CD14-positive monocyte (primary cell): ENCODE measurements at regions not wholly inside any gene's neighbourhood (a gene's known extent, or its start where the extent isn't known, plus 50 kb on each side); places are given as distances from the start of the nearest gene placed in this dataset.

Experiments used
- DNase-seq, 3 donors: peaks; one replicate each; pipeline ENCODE4 v3.0.0-alpha.2; 2011 to 2022
- H2AFZ ChIP-seq: 2 replicates; pipeline ENCODE4 v1.6.0; 2012; ENCODE audit warnings: mild to moderate bottlenecking, low read depth, low read length, inconsistent platforms; ENCODE audit not compliant: insufficient read depth, poor library complexity, severe bottlenecking
- H3K27ac ChIP-seq, 2 donors: 1 replicate in 1 of 2; 2 replicates in 1 of 2; pipeline ENCODE4 v1.5.1; 2012 to 2013; ENCODE audit warnings: low read length in 2 of 2, control low read depth in 1 of 2, inconsistent platforms in 1 of 2, low read depth in 1 of 2, mild to moderate bottlenecking in 1 of 2
- H3K27me3 ChIP-seq, 2 donors: one replicate each; pipeline versions ENCODE4 v1.6.0 to v1.6.1; 2011 to 2013; ENCODE audit warnings: low read length in 2 of 2; ENCODE audit not compliant: control insufficient read depth in 2 of 2, insufficient read depth in 2 of 2
- H3K36me3 ChIP-seq, 2 donors: replicated peaks in 1 of 2; 1 replicate in 1 of 2; 2 replicates in 1 of 2; pipeline versions ENCODE4 v1.5.1 to v1.6.1; 2012 to 2013; ENCODE audit warnings: low read length in 2 of 2, control low read depth in 1 of 2, inconsistent platforms in 1 of 2, mild to moderate bottlenecking in 1 of 2; ENCODE audit not compliant: insufficient read depth in 2 of 2, control insufficient read depth in 1 of 2
- H3K4me1 ChIP-seq, 2 donors: 1 replicate in 1 of 2; 2 replicates in 1 of 2; pipeline versions ENCODE4 v1.5.1 to v1.6.1; 2012 to 2013; ENCODE audit warnings: low read length in 2 of 2, control low read depth in 1 of 2, inconsistent platforms in 1 of 2, mild to moderate bottlenecking in 1 of 2, moderate library complexity in 1 of 2; ENCODE audit not compliant: insufficient read depth in 2 of 2, control insufficient read depth in 1 of 2
- H3K4me2 ChIP-seq: replicated peaks from 2 replicates; pipeline ENCODE3; 2012; ENCODE audit warnings: low read length, moderate library complexity, mild to moderate bottlenecking; ENCODE audit not compliant: poor library complexity, severe bottlenecking; ENCODE audit errors: extremely low read depth
- H3K4me3 ChIP-seq, 3 experiments: fragments of 200-600 bp in 1 of 3; sonication (generic) in 1 of 3; replicated peaks in 1 of 3; 1 replicate in 2 of 3; 2 replicates in 1 of 3; pipeline ENCODE4 v1.5.1; 2011 to 2013; ENCODE audit warnings: low read length in 3 of 3, mild to moderate bottlenecking in 3 of 3, control low read depth in 2 of 3, low read depth in 2 of 3, inconsistent platforms in 1 of 3, moderate library complexity in 1 of 3
- H3K79me2 ChIP-seq: 2 replicates; pipeline ENCODE4 v1.6.0; 2012; ENCODE audit warnings: mild to moderate bottlenecking, control low read depth, inconsistent platforms, low read length, moderate library complexity; ENCODE audit not compliant: insufficient read depth
- H3K9ac ChIP-seq: 2 replicates; pipeline ENCODE4 v1.6.0; 2017; ENCODE audit warnings: low read length, mild to moderate bottlenecking; ENCODE audit not compliant: insufficient read depth, poor library complexity, severe bottlenecking
- H3K9me3 ChIP-seq, 2 donors: replicated peaks in 1 of 2; 1 replicate in 1 of 2; 2 replicates in 1 of 2; pipeline versions ENCODE4 v1.5.1 to v1.6.1; 2012 to 2013; ENCODE audit warnings: low read length in 2 of 2, control low read depth in 1 of 2; ENCODE audit not compliant: control insufficient read depth in 1 of 2, insufficient read depth in 1 of 2
- H4K20me1 ChIP-seq: 2 replicates; pipeline ENCODE4 v1.6.0; 2012; ENCODE audit warnings: mild to moderate bottlenecking, low read length, control low read depth, moderate library complexity; ENCODE audit not compliant: insufficient read depth
- H3K27ac Mint-ChIP-seq, 7 donors: one replicate each; pipeline ENCODE4 v1.8.0; 2020; ENCODE audit warnings: mild to moderate bottlenecking in 7 of 7, mixed read lengths in 7 of 7, moderate library complexity in 6 of 7, inconsistent platforms in 2 of 7
- H3K27me3 Mint-ChIP-seq, 3 donors: one replicate each; pipeline ENCODE4 v1.8.0; 2021 to 2022; ENCODE audit warnings: low read depth in 3 of 3, mild to moderate bottlenecking in 3 of 3, mixed read lengths in 3 of 3, moderate library complexity in 3 of 3, inconsistent platforms in 1 of 3
- H3K36me3 Mint-ChIP-seq, 2 donors: one replicate each; pipeline ENCODE4 v1.8.0; 2020; ENCODE audit warnings: mixed read lengths in 2 of 2, inconsistent platforms in 1 of 2, mild to moderate bottlenecking in 1 of 2
- H3K4me1 Mint-ChIP-seq: one replicate; pipeline ENCODE4 v1.8.0; 2020; ENCODE audit warnings: mild to moderate bottlenecking, mixed read lengths
- H3K4me3 Mint-ChIP-seq, 2 donors: one replicate each; pipeline ENCODE4 v1.8.0; 2020; ENCODE audit warnings: mild to moderate bottlenecking in 2 of 2, mixed read lengths in 2 of 2, moderate library complexity in 1 of 2
- H3K9me3 Mint-ChIP-seq, 7 donors: one replicate each; pipeline ENCODE4 v1.8.0; 2020 to 2022; ENCODE audit warnings: mixed read lengths in 7 of 7, mild to moderate bottlenecking in 6 of 7, moderate library complexity in 6 of 7, inconsistent platforms in 2 of 7
- CTCF ChIP-seq: fragments of 200-600 bp; IDR thresholded peaks from one replicate; pipeline ENCODE4 v1.8.0; 2022; ENCODE audit warnings: antibody characterized with exemption, mild to moderate bottlenecking
- WGBS: methylation state at CpG from one replicate; pipeline ENCODE4 v1.1.5; 2013; ENCODE audit warnings: missing lambda C conversion rate; ENCODE audit not compliant: insufficient coverage; 5-methylcytosine and 5-hydroxymethylcytosine counted together
- intact Hi-C, 2 donors: fragments of 100-400 bp; cut with micrococcal nuclease; formaldehyde crosslinking; loops; one replicate each; pipeline versions ENCODE4 v1.15.0 to v1.15.1; 2023

- intact Hi-C loops = no loop called here
- H3K36me3 Mint-ChIP-seq = peaks cover 61 to 62% of the 10 kb centered on the region in 2 donors
- no peak overlapping the region for H2AFZ ChIP-seq
Measured at GRCh38 chr14:71739273-71739990, 192.8 kb upstream of the RGS6 start.

GRCh38 chr14:71741241-71741640, 191.0 kb upstream of the RGS6 start:
- no peak overlapping the region for H3K4me2 ChIP-seq
- H3K27me3 Mint-ChIP-seq = peaks cover 0 to 5% (median 1%) of the 10 kb centered on the region in 3 donors
- no peaks in the 10 kb centered on the region for H3K4me1 Mint-ChIP-seq
- no peak overlapping the region for H2AFZ ChIP-seq
- no peak for TF ChIP-seq CTCF
- H3K36me3 Mint-ChIP-seq = peaks cover 43% of the 10 kb centered on the region in 2 donors
- H3K4me3 Mint-ChIP-seq = no peak overlapping the region
- H3K79me2 ChIP-seq = no peaks in the 10 kb centered on the region
- intact Hi-C loops = no loop called here
- WGBS = no CpG with 5 or more reads among the region's 5 CpGs
- H3K9me3 Mint-ChIP-seq = peaks cover 0 to under 1% (median 0%) of the 10 kb centered on the region in 7 donors
- H3K4me3 ChIP-seq = no peak overlapping the region
- H3K27ac ChIP-seq = no peak overlapping the region
- H3K9me3 ChIP-seq = no peaks in the 10 kb centered on the region
- no peak overlapping the region for H3K9ac ChIP-seq
- H4K20me1 ChIP-seq = no peaks in the 10 kb centered on the region
- no peaks in the 10 kb centered on the region for H3K4me1 ChIP-seq
- DNase-seq = no peak
- H3K36me3 ChIP-seq = peaks cover 35 to 39% of the 10 kb centered on the region in 2 donors
- no peaks in the 10 kb centered on the region for H3K27me3 ChIP-seq
- no peak overlapping the region for H3K27ac Mint-ChIP-seq

More at GRCh38 chr14:71739273-71739990, 192.8 kb upstream of the RGS6 start:
- 94% methylated on average over 2 of the region's 5 CpGs for WGBS
- Mint-ChIP-seq H3K4me1 (no peaks in the 10 kb centered on the region), H3K27me3 (peaks cover 0 to 5% (median 1%) of the 10 kb centered on the region in 3 donors), H3K27ac (peak overlapping the region in 1 of 7 donors; percentile 23), H3K4me3 (no peak overlapping the region), H3K9me3 (no peaks in the 10 kb centered on the region)
- Histone ChIP-seq H3K9ac (no peak overlapping the region), H3K79me2 (no peaks in the 10 kb centered on the region), H3K4me1 (no peaks in the 10 kb centered on the region), H3K36me3 (peaks cover 54 to 57% of the 10 kb centered on the region in 2 donors), H3K4me2 (no peak overlapping the region), H3K4me3 (no peak overlapping the region), H4K20me1 (no peaks in the 10 kb centered on the region), H3K9me3 (no peaks in the 10 kb centered on the region), H3K27me3 (no peaks in the 10 kb centered on the region), H3K27ac (no peak overlapping the region)
- no peak for TF ChIP-seq CTCF
- DNase-seq = no peak
